NCI-H226 (cell line): ENCODE measurements at regions not wholly inside any gene's neighbourhood (a gene's known extent, or its start where the extent isn't known, plus 50 kb on each side); places are given as distances from the start of the nearest gene placed in this dataset.

Source experiments
- DNase-seq: peaks from one replicate; pipeline ENCODE4 v3.0.0-alpha.2; 2015

DNA sequence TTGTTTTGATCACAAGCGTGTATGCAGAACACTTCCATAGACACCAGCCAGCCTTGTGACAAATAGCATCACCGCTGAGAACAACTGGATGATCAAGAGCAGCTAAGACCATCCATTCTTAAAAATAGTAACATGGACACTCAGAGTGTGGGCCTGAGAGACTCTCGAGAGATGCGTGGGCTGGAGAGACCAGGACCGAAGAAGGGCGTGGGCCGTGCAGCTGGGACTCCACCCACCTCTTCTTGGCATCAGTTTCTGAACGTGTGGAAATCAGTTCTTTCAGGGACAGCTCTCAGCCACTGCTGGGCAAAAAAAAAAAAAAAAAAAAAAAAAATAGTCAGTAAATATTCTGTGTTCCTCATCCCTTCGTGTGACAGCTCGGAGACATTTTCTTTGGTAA is 314.5 kb upstream of the CDH4 start:
- DNase-seq, result no peak

DNA sequence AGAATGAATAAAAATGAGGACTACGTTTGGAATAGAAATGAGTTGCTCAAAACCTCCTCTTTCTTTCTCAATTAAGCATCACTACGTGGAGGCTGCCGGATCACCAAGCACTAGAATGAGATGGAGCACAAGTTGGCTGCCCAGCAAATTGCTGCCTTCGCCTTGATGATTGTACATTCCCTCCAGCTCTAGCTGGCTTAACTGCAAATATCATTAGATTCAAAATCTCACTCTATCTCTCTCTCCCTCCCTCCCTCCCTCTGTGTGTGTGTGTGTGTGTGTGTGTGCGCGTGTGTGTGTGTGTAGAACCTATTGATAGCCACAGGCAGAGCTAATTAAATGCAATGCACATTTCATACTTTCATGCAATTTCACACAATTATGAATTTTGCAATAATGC is 310.7 kb upstream of the CDH4 start:
- no peak for DNase-seq

DNA sequence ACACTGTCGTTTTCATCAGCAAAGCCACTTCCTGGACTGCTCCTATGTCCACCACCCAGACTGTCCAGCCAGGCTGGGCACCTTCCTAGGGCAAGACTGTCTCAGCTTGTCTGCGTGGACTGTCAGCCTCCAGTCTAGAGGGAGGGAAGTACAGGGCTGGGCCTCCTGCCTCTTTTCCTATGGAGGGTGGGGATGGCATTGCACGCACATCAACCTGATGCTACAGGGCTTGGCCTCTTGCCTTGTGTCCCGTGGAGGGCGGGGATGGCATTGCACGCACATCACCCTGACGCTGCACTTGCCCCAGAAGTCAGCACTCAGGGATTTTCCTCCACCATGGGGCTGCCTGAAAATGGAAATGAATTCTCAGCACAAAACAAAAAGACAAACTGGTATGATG is 304.2 kb upstream of the CDH4 start:
- DNase-seq, result no peak

DNA sequence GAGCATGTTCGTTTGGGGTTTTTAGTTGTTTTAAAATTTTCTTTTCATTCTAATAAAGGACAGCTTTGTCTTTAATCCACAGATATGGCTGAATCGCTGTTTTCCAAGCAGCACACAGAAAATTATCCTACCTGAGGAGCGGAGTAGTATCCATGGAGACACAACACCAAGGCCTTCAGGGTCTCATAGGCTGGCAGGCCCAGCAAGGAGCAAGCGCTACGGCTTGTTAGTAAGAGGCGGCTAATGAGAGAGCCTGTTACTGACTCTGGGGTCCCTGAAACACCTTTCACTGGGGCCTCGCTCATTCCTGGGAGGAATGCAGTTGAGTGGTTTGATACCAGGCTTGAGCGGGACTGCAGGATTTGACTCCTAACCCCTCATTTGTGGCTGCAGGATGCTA is 303.8 kb upstream of the CDH4 start:
- DNase-seq, result no peak

DNA sequence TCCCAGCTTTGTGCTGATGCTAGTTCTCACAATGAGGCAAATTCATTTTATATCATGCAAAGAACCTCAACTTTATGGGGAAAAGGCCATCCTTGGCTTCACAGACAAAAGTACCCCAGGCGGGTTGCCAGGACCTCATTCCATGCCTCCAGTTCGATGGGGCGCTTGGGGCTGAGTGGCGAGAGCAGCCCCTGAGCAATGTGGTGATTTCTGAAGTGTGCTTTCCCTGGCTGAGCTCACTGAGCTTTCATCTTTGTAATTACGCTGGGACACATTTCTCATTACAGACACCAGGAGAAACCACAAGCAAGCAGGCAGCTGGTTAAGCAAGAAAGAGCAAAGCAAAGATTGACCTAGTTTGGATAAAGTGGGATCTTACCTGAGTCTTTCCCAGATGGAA is 301.5 kb upstream of the CDH4 start:
- no peak for DNase-seq

DNA sequence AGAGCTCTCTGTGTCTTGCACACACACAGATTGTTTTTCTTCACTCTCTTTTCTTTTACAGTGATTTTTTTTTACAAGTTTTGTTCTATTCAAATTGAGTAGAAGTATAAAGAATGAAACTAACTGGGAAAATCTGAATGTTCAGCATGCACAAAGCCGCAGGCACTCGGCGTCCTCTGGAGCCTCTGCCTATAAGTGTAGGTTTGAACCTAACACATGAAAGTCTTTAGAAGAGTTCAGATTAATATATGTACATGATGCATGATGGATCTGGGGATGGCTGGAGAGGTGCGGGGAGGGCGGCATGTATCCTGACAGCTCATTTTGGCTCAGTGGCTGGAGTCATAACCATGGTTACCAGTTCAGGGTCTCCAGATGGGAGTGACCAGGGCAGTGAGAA is 301.1 kb upstream of the CDH4 start:
- no peak for DNase-seq

DNA sequence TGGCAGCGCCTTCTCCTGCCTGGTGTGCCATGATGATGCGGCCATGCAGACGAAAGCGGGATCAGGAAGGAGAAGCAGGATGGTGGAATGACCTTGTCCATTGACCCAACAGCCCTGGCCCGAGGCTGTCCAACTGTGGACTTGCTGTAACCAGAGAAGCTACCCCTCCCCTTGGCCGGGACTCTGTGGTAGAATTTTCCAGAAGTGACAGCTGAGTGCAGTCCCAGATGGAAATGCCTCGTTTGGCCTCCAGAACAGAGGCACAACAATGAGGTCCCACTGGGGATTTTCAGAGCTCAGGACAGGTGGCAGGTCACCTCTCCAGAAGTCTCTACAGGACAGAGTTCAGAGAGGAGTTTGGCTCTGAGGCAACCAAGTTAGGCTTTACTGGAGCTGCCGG is 299.2 kb upstream of the CDH4 start:
- DNase-seq, result no peak

DNA sequence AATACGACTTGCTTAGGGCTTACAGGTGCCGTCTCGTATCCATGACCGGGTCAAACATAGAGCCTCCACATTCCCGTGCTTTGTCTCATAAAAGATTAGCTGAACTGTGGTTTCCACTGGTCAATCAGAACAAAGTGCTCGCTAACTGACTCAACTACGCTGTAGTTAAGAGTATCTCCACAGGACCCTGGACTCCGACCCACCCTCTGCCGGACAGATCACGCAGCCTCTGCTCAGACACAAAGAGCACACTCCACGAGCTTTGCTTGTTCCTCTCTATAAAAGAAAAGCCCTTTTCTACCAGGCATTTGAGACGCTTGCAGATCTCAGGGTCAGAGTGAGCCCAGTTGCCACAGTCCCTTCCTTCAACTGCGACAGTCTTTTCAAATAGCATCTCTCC is 298.7 kb upstream of the CDH4 start:
- no peak for DNase-seq

DNA sequence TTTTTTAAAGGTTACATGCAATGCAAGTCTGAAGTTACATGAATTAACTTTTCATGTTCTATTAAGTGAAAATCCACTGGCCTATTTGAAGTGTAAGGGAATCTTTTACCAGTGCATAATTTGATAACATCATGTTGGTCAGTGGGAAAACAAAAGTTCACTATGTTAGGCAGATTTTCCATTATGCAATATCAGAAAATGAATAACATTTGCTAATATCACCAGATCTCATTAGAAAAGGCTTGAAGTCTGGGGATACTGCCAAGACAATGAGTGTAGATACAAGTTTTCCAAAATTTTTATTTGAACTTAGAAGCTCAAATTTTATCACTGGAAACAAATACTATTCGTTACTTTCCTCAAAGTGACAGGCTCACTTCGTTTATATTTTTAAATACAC is 296.4 kb upstream of the CDH4 start:
- DNase-seq, result no peak

DNA sequence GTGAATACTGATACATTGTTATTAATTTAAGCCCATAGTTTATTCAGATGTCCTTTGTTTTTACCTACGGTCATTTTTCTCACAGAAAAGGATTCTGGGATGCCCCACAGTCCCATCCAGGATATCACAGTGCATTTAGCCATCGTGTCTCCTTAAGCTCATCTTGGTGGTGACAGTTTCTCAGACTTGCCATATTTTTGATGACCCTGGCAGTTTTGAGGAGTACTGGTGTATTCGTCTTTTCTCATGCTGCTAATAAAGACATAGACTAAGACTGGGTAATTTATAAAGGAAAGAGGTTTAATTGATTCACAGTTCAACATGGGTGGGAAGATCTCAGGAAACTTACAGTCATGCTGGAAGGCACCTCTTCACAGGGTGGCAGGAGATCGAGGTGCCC is 295.9 kb upstream of the CDH4 start:
- no peak for DNase-seq

DNA sequence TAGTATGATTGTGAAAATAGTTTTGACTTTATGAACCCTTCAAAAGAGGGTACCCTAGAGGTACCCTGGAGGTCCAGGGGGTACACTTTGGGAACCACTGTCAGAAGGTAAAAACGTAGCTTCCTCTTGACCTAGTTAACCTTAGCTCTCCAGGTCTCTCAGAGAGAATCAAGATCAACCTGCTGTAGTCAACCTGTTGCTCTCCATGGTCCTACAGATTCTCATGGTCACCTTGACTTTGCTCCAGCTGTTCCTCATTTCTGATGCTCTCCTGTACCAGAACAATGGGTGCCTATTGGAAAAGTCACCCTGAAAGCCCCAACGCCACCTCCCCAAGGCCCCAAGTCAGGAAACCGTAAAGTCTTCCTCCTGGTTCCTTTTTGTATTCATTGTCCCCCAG is 294.4 kb upstream of the CDH4 start:
- no peak for DNase-seq

DNA sequence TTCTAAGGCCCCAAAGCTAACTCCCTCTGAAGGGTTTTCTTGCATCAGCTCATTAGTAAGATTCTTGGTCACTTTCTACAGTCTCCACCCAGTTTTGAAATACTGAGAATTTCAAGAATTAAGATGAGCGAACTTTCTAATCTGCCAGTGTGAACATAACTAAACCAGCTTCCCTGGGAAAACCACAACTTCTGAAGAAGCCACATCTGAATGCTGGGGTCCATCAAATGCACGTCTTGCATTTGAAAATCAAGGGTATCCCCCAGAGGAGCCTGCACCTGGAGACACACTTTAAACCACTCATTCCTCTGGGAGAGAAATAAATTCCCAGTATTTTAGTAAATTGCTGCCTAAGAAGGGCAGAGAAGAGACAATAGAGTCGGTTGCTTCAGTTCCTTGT is 292.1 kb upstream of the CDH4 start:
- no peak for DNase-seq

DNA sequence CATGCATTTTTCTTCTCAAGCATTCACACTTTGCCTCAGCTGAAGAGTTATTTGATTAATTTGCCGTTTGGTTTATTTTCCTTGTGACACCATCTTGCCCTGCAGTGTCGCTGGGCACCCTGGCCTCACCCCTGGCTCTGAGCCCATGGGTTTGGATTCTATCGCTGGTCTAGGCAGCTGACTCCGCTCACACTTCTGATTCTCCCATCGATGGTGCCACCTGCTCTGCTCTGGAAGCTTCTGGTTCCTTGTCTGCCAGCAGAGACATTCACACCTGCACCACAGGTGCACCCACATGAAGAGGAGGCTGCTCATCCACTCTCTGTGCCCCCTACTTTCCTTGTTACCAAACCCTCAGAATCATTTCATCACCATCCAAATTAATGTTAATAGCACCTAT is 291.6 kb upstream of the CDH4 start:
- no peak for DNase-seq

DNA sequence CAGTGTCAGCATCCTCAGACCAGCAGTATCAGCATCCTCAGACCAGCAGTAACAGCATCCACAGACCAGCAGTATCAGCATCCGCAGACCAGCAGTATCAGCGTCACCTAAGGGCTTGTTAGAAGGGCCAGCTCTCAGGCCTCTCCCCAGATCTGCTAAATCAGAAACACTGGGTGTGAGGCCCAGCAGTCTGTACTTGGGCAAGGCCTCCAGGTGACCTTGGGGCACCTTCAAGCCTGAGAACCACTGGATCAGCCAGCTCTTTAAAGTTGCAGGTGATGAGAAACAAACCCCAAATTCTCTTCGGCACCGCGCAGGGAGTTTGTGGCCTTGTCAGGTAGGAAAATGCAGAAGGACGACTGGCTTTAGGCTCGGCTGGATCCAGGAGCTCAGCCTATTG is 290.5 kb upstream of the CDH4 start:
- no peak for DNase-seq

DNA sequence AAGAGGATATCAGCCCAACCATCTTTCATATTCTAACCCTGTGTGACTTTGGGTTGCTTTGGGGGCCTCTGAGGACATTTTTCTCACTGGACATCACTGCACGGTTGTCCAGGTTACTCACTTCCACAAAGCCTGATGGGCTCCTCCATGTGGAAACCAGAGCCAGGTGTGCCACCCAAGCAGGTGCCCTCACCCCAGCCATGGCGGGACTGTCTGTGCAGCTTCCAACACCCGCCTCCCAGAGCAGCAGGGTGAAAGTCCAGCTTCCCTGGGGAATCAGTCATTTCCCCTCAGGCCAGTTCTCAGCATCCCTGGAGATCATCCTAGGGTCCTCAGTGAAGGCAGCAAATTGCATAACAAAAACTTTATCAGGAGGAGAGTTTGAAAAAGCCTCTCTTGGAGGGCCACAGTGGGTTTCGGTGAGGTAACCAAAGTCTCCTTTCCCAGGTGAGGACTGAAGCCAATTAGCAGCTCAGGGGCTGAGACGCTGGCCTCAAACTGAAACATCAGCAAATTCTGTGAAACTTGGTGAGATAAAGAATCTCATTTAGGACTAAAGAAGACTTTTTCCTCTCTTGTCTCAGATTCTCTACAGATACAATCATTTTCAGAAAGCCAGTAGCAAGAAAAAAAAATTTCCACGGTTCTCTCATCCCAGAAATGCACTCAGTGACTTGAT is 289.6 kb upstream of the CDH4 start:
- DNase-seq, result no peak

DNA sequence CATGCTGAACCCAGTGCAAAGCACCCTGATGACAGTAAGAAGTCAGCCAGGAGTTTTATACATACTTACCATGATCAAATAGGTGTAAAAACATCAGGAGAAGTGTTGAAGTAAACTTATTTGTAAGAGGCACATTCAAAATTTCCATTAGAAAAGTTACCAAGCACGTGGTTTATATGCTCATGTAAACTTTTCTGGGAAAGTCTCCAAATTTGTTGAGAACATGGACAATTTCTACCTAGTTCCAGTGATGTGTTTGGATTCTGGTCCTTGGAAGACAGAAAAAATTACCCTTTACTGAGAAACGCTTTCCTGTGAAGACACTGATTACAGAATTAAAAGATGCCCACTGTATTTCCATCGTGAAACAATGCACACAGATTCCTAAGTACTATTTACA is 288.9 kb upstream of the CDH4 start:
- DNase-seq, result no peak

DNA sequence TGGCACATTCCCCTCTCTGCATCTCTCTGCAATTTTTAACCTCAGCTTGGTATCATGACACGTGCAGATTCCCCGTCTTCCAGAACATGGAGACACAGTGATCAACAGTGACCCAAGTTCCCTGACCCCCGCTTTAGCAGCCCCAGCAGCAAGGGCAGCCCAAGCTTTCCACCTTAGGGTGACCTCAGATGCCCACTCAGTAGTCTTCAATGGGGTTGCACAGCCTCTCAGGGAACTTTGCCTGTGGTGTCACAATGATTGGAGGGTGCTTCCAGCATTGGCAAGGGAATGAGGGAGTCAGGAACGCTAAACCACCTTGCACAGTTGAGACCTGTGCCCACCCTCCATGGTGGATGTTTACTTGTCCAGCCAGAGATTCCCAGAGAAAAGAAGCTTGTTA is 287.1 kb upstream of the CDH4 start:
- no peak for DNase-seq

DNA sequence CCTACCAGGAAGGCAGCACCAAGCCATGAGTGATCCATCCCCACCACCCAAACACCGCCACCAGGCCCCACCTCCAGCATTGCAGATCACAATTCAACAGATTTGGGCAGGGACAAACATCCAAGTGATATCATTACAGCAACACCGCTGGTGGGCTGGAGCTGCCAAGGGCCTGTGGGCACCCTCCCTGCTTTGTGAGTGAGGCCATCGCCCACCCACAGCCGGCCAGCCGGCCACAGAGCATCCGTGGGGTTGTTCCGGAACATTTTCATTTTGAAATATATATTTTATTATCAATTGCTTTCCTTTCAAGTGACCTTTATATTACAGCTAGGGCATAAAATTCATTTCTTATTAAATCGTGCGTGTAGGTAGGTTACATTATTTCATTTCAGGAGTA is 286.0 kb upstream of the CDH4 start:
- no peak for DNase-seq

DNA sequence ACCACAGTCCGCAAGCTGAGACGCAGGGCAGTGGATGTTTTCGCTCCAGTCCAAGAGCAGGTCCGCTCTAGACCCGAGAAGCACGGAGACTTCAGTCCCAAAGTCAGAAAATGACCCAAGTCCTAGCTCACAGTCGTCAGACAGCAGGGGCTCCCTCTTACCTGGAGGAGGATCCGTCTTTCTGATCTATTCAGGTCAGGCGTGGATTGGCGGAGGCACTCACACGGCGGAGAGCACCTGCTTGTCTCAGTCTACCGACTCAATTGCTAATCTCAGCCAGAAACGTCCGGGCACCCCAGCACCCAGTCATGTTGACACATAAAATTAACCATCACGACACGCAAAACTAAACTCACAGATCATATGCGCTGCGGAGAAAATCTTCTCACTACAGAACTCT is 285.3 kb upstream of the CDH4 start:
- no peak for DNase-seq

DNA sequence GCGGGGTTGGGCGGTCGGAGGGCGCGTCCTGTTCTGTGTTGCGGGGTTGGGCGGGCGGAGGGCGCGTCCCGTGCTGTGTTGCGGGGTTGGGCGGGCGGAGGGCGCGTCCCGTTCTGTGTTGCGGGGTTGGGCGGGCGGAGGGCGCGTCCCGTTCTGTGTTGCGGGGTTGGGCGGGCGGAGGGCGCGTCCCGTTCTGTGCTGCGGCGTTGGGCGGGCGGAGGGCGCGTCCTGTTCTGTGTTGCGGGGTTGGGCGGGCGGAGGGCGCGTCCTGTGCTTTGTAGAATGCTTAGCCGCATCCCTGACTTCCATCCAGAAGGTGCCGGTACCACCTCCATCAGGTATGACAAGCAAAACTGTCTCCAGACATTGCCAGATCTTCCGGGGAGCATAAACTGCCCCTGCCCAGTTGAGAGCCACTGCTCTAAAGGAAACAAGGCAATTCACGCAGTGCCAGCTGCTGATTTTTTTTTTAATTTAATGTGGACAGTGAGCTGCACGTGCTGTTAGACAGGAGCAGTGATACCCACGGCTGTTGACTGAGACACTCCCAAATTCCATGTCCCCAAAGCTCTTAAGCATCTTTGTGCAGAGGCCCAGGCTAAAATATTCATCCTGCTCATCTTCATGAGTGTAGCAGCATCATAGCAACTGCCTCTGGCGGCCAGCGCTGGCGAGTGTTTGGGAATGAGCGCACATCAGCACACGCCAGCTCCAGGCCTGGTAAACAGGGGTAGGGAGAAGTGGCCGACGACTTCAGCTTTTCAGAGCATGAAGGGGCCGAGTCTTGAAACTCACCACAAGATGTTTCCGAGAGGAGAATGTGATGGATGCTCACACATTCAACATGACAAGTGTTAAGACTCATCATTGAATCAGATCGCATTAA is 284.4 kb upstream of the CDH4 start:
- no peak for DNase-seq

DNA sequence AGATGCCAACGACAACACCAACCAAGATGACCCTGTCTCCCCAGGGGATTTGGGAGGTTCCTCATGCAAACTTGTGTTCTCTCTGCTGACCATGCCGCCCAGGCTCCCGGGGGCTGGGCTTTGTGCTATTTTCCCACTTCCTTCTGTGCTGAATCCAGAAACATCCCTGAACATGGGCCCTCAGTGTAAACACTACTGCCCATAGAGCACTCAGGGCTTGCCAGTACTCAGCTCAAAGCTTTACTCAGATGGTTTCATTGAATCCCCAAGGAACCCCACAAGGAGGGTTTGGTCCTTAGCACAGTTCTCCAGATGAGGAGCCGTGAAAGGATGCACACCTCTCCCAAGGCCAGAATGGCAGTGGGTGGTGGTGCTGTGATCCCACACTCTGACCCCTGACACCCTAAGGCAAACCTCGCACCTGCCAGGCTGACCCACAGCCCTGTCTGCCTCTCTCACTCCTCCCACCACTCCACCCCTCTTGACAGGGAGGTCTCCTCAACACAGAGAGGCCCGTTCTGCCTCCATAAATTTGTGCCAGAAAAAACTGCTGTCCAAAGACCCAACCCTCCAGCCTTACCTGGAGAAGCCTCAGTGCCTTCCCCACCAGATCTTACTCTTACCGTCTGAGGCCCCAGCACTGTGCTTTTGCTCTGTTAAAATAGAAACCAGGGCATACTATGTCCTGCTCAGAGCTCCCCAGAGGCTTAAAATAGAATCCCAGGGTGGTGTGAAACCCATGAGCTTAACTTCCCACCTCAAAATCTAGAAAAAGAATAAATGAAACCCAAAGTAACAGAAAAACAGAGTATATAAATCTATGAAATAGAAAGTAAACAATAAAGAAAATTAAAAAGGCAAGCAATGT is 283.0 kb upstream of the CDH4 start:
- DNase-seq, result no peak

DNA sequence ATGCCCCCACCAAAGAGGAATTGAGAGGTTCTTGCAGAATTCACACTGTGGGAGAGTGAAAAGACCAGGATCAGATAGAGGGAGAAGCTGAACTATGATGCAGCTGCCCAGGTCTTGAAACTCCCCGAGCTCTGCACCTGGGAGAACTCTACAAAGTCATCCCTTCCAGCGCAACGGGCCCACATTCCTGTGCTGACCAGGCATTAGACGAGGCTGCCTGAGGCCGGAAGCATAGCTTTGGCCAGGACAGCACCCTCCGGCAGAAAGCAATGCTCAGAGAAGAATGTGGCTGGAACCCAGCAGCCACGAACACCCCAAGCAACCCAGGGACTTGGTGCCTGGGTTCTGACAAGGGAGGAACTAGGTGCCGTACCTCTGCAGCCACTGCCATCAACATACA is 281.5 kb upstream of the CDH4 start:
- no peak for DNase-seq

DNA sequence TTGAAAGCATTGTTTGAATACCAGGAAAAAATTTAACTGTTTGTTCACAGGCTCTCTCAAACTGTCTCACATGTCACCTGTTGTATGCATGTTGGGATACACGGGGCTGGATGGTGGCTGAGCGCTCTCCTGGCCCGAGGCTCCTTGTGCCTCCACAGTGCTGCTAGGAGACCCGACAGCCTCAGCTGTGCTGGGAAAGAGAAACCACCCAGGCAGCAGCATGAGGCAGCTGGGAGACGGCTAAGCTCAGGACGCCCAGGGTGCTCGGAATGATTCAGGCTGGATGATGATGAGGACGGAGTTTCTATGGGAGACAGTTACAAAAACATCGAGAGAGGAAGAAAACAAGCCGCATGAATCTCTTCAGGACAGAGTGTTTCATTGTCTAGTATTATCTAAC is 278.0 kb upstream of the CDH4 start:
- no peak for DNase-seq

DNA sequence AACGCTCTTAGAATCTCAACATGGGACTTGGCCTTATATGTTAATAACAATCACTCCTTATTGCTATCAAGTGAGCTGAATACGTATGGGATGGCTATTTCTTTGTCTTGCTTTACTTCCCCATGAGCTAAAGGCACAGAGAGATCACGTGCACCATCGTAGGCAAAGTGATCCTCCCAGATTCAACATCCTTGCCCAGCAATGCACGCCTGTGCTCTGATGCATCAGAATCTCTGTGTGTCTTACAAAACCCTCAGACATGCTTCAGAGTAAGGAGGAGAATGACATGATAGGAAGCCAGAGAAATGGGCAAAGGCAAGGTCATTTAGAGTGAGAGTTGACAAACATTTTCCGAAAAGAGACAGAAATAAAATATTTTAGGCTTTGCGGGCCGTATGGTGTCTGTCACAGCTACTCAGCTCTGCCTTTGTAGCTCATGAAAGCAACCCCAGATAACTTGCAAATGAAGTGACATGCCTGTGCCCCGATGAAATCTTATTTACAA is 277.6 kb upstream of the CDH4 start:
- no peak for DNase-seq
